Stimulated activated CD4-positive, alpha-beta T cell treated with anti-CD3 and anti-CD28 coated beads, Interleukin-2, amount 100 ng/mL, for 24 hours (primary cell): ENCODE measurements at regions not wholly inside any gene's neighbourhood (a gene's known extent, or its start where the extent isn't known, plus 50 kb on each side); places are given as distances from the start of the nearest gene placed in this dataset.

ENCODE experiments used
- DNase-seq, 2 donors: peaks; one replicate each; pipeline ENCODE4 v3.0.0-alpha.2; 2020

- DNase-seq: no peak
These were observed 407.3 kb downstream of the GXYLT1 start for GRCh38 chr12:41737423-41737822.

DNA sequence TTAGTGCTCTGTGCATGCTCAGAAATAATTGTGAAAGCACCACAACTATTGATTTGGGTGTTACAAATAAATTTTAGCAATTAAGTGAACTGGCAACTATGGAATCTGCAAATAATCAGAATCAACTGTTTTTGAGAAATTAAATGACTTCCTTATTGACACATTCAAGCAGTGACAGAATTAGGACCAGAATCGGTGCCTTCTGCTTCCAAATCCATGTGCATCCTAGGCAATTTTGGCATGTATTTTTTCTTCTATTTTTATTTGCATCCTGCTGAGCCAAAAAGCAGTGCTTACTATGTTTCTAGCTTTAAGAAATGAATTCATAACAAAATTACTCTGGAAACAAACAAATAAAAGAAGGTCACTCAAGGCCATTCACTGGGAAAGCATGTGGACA, 408.2 kb downstream of the GXYLT1 start:
- DNase-seq: no peak

DNA sequence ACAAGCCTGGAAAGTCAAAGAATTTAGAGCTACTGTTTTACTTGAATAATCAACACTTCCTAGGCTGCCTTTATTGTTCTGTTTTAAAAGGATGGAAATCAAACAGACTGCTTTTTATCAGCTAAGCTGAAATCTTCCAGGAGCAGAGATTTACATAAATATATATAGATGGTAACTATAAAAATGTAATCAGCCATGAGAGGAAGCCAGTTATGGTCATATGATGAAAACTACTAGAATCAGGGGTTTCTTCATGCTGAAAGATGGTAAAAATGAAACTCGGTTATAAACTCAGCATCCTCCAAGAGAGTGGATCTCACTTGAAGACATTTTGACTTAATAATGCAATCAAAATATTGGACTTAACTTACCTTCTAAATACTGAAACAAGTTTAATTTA, 413.0 kb downstream of the GXYLT1 start:
- no peak for DNase-seq

DNA sequence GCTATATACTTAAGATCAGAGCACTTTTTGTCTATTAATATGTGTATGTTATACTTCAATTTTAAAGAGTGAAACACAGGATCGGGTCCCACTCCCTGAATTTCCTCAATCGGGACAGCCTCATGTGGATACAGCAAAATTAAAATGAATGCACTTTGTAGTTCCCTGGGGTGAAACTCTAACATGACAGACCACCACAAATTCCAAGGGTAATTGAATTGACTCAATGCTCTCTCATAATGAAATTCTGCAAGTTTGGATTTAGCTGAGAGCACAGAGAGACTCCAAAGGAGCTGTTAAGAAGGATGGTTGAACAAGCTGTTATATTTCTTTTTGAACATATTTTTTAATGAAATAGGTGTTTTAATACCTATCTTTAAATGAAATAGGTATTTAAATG, 413.6 kb downstream of the GXYLT1 start:
- DNase-seq: no peak

GRCh38 chr12:41724216-41724615, 420.5 kb downstream of the GXYLT1 start:
- no peak for DNase-seq

GRCh38 chr12:41719214-41719613, 425.5 kb downstream of the GXYLT1 start:
- no peak for DNase-seq

DNA sequence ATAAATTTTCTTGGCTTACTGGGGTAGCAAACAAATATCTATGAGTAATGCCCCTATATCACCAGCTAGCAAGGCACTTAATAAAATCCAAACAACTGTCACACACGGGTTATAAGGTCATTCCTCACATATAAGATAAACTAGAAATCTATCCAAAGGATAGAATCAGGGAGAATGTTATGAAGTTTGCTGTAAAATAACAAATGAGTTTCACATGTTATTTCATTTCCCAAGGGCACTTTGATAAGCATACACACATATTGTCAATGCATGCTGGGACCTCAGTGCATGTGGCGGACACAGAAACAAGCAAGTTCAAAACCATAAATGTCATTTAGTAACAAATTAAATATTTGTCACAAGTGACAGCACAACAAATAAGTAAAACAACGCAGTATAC, 429.4 kb downstream of the GXYLT1 start:
- no peak for DNase-seq

GRCh38 chr12:41709463-41710285, 435.0 kb downstream of the GXYLT1 start:
- DNase-seq: no peak

DNA sequence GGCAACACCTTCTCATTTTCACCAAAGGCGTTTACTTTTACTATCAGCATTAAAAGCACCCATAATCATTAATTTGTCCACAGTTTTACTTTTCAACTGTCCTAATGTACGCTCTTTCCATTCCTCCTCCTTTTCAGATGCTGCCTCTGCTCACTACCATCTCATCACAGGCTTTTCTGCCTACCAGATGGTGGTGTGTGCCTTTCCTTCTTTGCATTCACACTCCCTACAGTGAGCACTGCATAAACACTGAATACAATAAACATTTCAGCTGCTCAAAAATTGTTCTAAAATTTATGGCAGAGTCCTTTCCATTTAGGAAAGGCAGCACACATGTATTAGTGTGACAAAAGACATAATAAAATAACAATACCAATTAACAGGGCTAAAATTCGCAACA, 435.7 kb downstream of the GXYLT1 start:
- no peak for DNase-seq

DNA sequence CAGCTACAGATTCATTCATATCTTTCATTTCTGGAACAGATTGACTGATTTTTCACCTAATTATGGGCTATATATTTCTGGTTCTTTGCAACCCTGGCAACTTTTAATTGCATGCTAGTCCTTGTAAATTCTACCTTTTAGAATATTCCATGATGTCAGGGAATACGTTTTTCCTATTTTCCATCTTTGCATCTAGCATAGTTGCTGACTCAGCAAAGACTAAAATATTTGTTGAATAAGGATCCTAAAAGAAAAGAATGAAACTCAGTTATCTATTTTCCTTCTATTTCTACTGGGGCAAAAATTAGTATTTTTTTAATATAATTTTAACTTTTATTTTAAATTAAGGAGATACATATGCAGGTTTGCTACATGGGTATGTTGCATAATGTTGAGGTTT, 438.3 kb downstream of the GXYLT1 start:
- no peak for DNase-seq

GRCh38 chr12:41701943-41702601, 442.6 kb downstream of the GXYLT1 start:
- DNase-seq: no peak

DNA sequence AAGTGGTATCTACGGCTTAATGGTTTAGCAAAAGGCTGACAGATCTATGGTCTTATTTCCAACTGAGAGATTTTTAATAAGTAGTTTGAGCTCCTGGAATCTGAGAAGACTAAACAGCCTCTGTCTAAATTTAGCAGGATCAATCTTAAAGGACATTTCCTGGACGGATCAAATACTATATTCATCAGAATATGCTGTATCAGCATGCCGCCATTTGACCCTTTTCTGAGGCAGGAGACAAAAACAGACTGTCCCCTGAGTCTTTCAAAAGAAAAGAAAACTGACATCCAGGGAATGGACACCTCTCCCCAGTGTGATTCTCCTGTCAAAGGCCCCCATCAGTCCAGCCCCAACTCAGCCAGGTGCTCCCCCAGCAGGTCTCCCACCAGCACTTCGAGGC, 443.7 kb downstream of the GXYLT1 start:
- no peak for DNase-seq

- DNase-seq: no peak
These were observed 445.0 kb downstream of the GXYLT1 start for GRCh38 chr12:41699658-41700057.

DNA sequence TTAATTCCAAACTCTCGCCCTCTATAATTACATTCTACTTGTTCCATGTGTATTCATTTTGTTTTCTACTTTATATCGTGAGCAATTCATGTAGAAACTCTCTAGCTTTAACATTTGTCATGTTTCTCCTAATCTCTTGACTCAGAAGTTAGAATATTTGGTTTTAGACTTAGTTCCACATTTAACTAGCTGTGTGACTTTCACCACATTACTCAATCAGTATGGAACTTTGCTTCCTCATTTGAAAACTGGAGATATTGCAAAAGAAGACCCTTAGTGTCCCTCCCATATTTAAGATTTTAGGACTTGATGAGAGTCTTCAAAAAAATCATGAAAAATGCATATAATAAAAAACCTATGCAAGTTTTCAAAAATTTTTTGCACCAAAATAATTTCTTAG, 447.5 kb downstream of the GXYLT1 start:
- DNase-seq: no peak

DNA sequence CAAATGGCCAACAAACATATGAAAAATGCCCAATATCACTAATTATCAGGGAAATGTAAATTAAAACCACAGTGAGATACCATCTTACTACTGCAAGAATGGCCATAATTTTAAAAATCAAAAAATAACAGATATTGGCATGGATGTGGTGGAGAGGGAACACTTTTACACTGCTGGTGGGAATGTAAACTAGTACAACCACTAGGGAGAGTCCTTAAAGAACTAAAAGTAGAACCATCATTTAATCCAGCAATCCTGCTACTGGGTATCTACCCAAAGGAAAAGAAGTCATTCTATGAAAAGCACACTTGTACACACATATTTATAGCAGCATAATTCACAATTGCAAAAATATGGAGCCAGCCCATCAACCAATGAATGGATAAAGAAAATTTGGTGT, 459.7 kb downstream of the GXYLT1 start:
- no peak for DNase-seq

DNA sequence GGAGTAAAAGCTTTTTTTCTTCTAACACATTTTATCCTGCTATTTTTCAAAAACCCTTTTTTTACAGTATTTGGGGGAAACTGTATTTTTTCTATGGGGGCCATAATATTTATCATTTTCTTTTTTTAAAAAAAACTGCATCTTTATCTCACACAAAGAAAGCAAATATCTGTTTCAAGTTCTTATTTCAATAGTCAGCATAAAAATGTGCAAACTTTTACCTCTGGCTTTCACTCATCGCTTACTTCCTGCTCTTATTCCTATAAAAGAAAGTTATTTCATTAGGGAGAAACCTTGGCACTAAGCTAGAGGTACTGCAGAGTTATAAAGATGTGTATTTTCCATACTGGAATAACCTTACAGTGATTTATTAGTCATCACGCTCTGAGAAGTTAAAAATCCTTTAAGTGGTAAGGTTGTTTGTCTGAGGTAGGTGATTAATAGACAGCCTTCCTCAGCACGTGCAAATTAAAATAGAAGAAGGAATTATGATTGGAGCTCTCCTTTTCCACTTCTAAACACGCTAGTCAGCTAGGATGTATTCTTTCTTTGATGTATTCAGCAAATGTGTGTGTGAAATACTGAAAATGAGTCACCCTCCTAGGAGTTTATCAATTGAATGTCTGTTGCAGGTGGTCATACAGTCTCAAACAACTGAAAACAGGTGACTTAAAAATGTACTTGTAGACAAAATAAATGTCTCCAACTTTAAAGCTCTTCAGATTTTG, 461.0 kb downstream of the GXYLT1 start:
- no peak for DNase-seq

DNA sequence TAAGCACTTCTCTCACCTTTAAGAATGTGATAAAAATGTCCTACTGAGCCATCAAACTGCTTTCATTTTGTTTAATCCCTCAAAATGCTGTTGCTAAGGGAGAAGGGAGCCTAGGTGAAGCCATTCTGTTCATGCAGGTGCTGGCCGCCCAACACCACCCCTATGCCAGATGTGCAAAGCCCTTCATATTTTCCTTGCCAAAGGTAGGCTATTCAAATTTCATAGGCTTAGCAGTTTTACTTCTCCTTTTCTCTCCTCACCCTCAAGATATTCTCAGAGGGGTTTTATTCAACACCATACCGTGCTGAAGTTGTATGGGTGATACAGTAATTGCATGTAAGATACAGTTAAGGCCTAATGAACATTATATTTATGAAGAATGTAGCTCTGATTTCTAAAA, 461.7 kb downstream of the GXYLT1 start:
- DNase-seq: no peak

DNA sequence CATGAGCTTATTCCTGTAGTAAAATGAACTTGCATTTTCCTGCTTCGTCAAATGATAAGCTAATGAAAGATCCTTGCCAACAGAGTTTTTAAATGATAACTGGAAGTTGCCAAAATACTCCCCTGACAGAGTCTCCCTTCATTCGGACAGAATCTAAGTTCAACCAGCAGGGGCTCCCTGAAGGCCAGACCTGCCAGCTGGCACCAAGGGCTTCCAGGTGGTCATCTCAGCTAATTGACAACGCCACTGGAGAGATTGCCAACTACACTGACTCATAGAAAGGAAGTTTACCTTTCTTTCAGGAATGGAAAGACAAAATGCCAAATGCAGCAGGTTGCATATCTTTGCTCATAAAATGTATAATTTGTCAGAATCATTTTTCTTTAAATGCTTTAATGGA, 462.8 kb downstream of the GXYLT1 start:
- no peak for DNase-seq

DNA sequence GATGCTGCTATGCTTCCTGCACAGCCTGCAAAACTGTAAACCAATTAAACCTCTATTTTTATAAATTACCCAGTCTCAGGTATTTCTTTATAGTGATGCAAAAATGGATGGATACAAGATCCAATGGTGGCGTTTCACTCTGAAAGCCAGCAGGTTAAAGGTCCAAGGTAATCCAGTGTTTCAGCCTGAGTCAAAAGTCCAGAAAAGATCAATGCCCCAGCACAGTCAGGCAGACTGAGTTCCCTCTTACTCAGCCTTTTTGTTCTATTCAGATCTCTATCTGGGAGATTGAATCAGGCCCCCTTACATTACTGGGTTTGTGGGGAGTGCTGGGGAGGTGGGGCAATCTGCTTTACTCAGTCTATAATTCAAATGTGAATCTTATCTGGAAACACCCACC, 464.5 kb downstream of the GXYLT1 start:
- no peak for DNase-seq

DNA sequence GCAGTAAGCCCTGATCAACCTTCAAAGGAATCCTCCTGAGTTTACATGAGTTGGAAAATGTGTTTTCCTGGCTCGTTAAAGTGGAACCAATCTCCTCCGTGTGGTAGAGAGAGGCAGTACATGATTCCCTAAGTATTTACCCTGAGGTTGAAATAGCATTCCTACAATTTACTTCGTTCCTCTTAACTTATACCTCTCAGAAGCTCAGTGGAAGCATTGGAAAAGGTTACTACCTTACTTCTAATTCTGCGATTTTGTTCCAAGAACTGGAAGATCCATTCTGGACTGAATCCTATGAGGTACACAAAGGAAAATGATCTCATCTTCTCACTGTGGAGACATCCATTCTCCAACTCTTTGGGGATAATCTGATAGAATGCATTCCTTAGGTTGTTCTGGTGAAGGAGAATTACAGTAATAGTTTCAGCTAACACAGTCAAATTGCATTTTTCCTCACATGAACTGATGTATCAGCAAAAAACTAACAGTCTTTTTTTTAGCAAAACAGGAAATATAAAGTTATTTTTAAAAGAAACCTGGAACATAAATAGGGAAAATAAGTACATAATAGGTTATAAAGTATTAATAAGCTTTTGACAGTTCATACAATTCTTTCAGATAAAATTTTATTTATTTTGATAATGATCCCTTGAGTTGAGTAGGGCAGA, 475.6 kb downstream of the PDZRN4 start:
- DNase-seq: no peak

DNA sequence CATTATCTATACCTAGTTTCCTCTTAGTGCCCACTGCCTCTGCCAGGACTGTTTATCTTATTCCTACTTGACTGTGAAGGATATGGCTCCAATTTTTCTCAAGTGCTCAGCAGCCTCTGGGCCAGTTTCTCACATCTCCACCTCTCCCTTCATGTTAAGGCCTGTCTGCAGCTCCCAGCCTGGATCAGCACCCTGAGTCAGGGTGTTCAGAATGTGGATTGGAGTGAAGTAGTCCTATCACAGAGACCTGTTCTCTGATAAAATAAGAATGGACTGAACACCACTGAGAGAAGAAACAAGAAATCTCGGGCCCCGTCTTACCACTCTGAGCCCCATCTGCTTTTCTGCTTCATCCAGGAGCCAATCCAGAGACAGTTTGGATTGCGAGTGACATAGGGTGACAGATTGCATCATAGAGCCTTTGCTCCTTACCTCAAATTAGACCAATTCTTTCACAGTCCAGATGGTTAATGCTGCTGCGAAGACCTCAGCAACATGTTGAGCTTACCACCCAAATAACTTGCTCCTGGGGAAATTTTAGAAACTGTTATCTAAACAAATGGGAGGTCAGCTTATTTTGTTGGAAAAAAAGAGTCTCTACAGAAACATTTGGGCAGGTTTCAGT, 473.1 kb downstream of the PDZRN4 start:
- no peak for DNase-seq

- no peak for DNase-seq
These were observed 468.3 kb downstream of the PDZRN4 start for GRCh38 chr12:41656454-41656853.
